ENCODE measurements at regions not wholly inside any gene's neighbourhood (a gene's known extent, or its start where the extent isn't known, plus 50 kb on each side); places are given as distances from the start of the nearest gene placed in this dataset.
A peak's percentile ranks its signal among the peaks of the same experiment; 100 is the strongest.

- no peak for TF ChIP-seq CTCF (IDR thresholded peaks at IDR 0.05; ENCODE audit: insufficient read depth, low read depth, low read length, missing control alignments)
- no peak overlapping the region for H3K4me3 ChIP-seq (ENCODE audit: low read length)
- DNase-seq (ENCODE audit: low read depth) = no peak
These were observed 738.3 kb downstream of the DOK5 start for GRCh38 chr20:55213653-55214052.

- no peak overlapping the region for H3K4me3 ChIP-seq (ENCODE audit: low read length)
- DNase-seq (ENCODE audit: low read depth) = peak; percentile 65
- no peak for TF ChIP-seq CTCF (IDR thresholded peaks at IDR 0.05; ENCODE audit: insufficient read depth, low read depth, low read length, missing control alignments)
These were observed 736.1 kb downstream of the DOK5 start for GRCh38 chr20:55211481-55211880.

- peak; percentile 47 for DNase-seq (ENCODE audit: low read depth)
- no peak overlapping the region for H3K4me3 ChIP-seq (ENCODE audit: low read length)
- TF ChIP-seq CTCF (IDR thresholded peaks at IDR 0.05; ENCODE audit: insufficient read depth, low read depth, low read length, missing control alignments) = no peak
These were observed 730.3 kb downstream of the DOK5 start for GRCh38 chr20:55205665-55206064.

GRCh38 chr20:55200317-55200716, 724.9 kb downstream of the DOK5 start:
- no peak for TF ChIP-seq CTCF (IDR thresholded peaks at IDR 0.05; ENCODE audit: insufficient read depth, low read depth, low read length, missing control alignments)
- DNase-seq (ENCODE audit: low read depth) = peak; percentile 96
- no peak overlapping the region for H3K4me3 ChIP-seq (ENCODE audit: low read length)

- H3K4me3 ChIP-seq (ENCODE audit: low read length) = no peak overlapping the region
- TF ChIP-seq CTCF (IDR thresholded peaks at IDR 0.05; ENCODE audit: insufficient read depth, low read depth, low read length, missing control alignments) = no peak
- no peak for DNase-seq (ENCODE audit: low read depth)
These were observed 719.6 kb downstream of the DOK5 start for GRCh38 chr20:55194947-55195346.

- no peak for DNase-seq (ENCODE audit: low read depth)
- TF ChIP-seq CTCF (IDR thresholded peaks at IDR 0.05; ENCODE audit: insufficient read depth, low read depth, low read length, missing control alignments) = no peak
- H3K4me3 ChIP-seq (ENCODE audit: low read length) = no peak overlapping the region
These were observed 710.8 kb downstream of the DOK5 start for GRCh38 chr20:55186228-55186627.

GRCh38 chr20:55175081-55175480, 699.7 kb downstream of the DOK5 start:
- no peak overlapping the region for H3K4me3 ChIP-seq (ENCODE audit: low read length)
- no peak for TF ChIP-seq CTCF (IDR thresholded peaks at IDR 0.05; ENCODE audit: insufficient read depth, low read depth, low read length, missing control alignments)
- DNase-seq (ENCODE audit: low read depth) = no peak
